Fibroblast of lung (primary cell): ENCODE measurements at regions not wholly inside any gene's neighbourhood (a gene's known extent, or its start where the extent isn't known, plus 50 kb on each side); places are given as distances from the start of the nearest gene placed in this dataset.

Experiments used
- EZH2 ChIP-seq: IDR thresholded peaks from 2 replicates; pipeline ENCODE4 v1.5.1; 2012; ENCODE audit warnings: low read length, control low read depth, mild to moderate bottlenecking; ENCODE audit errors: missing control alignments
- TF ChIP-seq, protein P1 (sequence below), 2 donors: IDR thresholded peaks in 1 of 2; conservative IDR thresholded peaks in 1 of 2; 1 replicate in 1 of 2; 2 replicates in 1 of 2; pipeline ENCODE4 v1.5.1; 2011 to 2012; ENCODE audit warnings: low read length in 2 of 2, control low read depth in 1 of 2, inconsistent platforms in 1 of 2, low read depth in 1 of 2, mild to moderate bottlenecking in 1 of 2

DNA sequence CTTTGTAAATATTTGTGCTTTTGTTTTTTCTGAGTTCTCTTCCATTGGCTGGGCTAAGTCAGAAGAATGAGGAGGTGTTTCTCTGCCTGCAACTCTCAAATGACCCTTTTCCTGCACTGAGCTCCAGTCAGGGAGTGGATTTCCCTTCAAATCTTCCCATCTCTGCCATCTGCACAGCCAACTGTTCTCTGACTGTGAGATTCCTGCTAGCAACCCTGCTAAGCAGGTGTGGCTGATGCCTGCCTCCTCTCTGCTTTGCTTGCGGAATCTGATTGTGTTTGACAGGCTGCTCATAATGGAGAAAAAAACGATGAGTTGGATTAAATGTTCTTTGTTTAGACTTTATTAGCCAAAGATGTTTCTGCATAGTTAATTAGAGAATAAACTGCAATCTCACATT lies 519.8 kb downstream of the TMEM114 start:
- no peak for TF ChIP-seq EZH2
- TF ChIP-seq, protein P1, sequence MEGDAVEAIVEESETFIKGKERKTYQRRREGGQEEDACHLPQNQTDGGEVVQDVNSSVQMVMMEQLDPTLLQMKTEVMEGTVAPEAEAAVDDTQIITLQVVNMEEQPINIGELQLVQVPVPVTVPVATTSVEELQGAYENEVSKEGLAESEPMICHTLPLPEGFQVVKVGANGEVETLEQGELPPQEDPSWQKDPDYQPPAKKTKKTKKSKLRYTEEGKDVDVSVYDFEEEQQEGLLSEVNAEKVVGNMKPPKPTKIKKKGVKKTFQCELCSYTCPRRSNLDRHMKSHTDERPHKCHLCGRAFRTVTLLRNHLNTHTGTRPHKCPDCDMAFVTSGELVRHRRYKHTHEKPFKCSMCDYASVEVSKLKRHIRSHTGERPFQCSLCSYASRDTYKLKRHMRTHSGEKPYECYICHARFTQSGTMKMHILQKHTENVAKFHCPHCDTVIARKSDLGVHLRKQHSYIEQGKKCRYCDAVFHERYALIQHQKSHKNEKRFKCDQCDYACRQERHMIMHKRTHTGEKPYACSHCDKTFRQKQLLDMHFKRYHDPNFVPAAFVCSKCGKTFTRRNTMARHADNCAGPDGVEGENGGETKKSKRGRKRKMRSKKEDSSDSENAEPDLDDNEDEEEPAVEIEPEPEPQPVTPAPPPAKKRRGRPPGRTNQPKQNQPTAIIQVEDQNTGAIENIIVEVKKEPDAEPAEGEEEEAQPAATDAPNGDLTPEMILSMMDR (conservative IDR thresholded peaks at IDR 0.05 in 1 of 2, IDR thresholded peaks at IDR 0.05 in 1 of 2; ENCODE audit: low read depth in 1 of 2, low read length in 2 of 2): no peak
